ENCODE measurements at regions not wholly inside any gene's neighbourhood (a gene's known extent, or its start where the extent isn't known, plus 50 kb on each side); places are given as distances from the start of the nearest gene placed in this dataset.

GRCh38 chr18:41537666-41538065 is 417.4 kb upstream of the PIK3C3 start:
- no peak for DNase-seq

GRCh38 chr18:41532344-41533086 is 422.5 kb upstream of the PIK3C3 start:
- no peak for DNase-seq

- no peak for DNase-seq
Observed at GRCh38 chr18:41530970-41531369, 424.1 kb upstream of the PIK3C3 start.

- no peak for DNase-seq
Observed at GRCh38 chr18:41529093-41529492, 425.9 kb upstream of the PIK3C3 start.

GRCh38 chr18:41526054-41526453 is 429.0 kb upstream of the PIK3C3 start:
- no peak for DNase-seq

GRCh38 chr18:41524674-41525470 is 430.2 kb upstream of the PIK3C3 start:
- DNase-seq: no peak

- DNase-seq: no peak
Observed at GRCh38 chr18:41517142-41517541, 437.9 kb upstream of the PIK3C3 start.

- DNase-seq: no peak
Observed at GRCh38 chr18:41513438-41513837, 441.6 kb upstream of the PIK3C3 start.

GRCh38 chr18:41504316-41504715 is 450.7 kb upstream of the PIK3C3 start:
- no peak for DNase-seq

GRCh38 chr18:41501848-41502247 is 453.2 kb upstream of the PIK3C3 start:
- no peak for DNase-seq

- DNase-seq: no peak
Observed at GRCh38 chr18:41499345-41499744, 455.7 kb upstream of the PIK3C3 start.

GRCh38 chr18:41490861-41491260 is 464.2 kb upstream of the PIK3C3 start:
- DNase-seq: no peak

- DNase-seq: no peak
Observed at GRCh38 chr18:41486575-41486974, 468.5 kb upstream of the PIK3C3 start.

GRCh38 chr18:41484069-41484468 is 471.0 kb upstream of the PIK3C3 start:
- no peak for DNase-seq

GRCh38 chr18:41482501-41482900 is 472.5 kb upstream of the PIK3C3 start:
- DNase-seq: no peak

GRCh38 chr18:41466436-41467160 is 488.4 kb upstream of the PIK3C3 start:
- no peak for DNase-seq

GRCh38 chr18:41465386-41465785 is 489.6 kb upstream of the PIK3C3 start:
- no peak for DNase-seq

GRCh38 chr18:41464278-41464677 is 490.8 kb upstream of the PIK3C3 start:
- no peak for DNase-seq

- DNase-seq: no peak
Observed at GRCh38 chr18:41462946-41463345, 492.1 kb upstream of the PIK3C3 start.

GRCh38 chr18:41461114-41461513 is 493.9 kb upstream of the PIK3C3 start:
- DNase-seq: no peak

- DNase-seq: no peak
Observed at GRCh38 chr18:41459656-41460055, 495.4 kb upstream of the PIK3C3 start.

GRCh38 chr18:41458376-41458775 is 496.7 kb upstream of the PIK3C3 start:
- DNase-seq: no peak

- no peak for DNase-seq
Observed at GRCh38 chr18:41457765-41458326, 497.2 kb upstream of the PIK3C3 start.
